Caco-2 (cell line): ENCODE measurements at regions not wholly inside any gene's neighbourhood (a gene's known extent, or its start where the extent isn't known, plus 50 kb on each side); places are given as distances from the start of the nearest gene placed in this dataset.
A peak's percentile ranks its signal among the peaks of the same experiment; 100 is the strongest.

Experiments
- BruUV-seq: library from RNA; stranded (reverse); fragments of 400-500 nt; replicated peaks from 2 replicates; lab custom pipeline; 2021; lab: Mats Ljungman, UMichigan
- CTCF ChIA-PET: fragments of 300-600 bp; sonication (Branson Sonifier 250); formaldehyde crosslinking; loops from one replicate; lab custom pipeline; 2022; ENCODE audit warnings: antibody characterized with exemption; lab: Charles Lee
- POLR2A ChIA-PET: fragments of 300-600 bp; sonication (Branson Sonifier 250); formaldehyde crosslinking; loops from one replicate; lab custom pipeline; 2022; ENCODE audit warnings: antibody characterized with exemption; lab: Charles Lee
- DNase-seq, 2 experiments: peaks; one replicate each; pipeline versions ENCODE4 v3.0.0 to v3.0.0-alpha.2; 2020 to 2022
- H3K27me3 ChIP-seq: replicated peaks from 2 replicates; pipeline ENCODE4 v1.6.0; 2011; ENCODE audit warnings: low read length; ENCODE audit not compliant: control insufficient read depth, insufficient read depth
- H3K36me3 ChIP-seq: 2 replicates; pipeline ENCODE4 v1.5.1; 2011; ENCODE audit warnings: low read length; ENCODE audit not compliant: control insufficient read depth, insufficient read depth
- H3K4me1 ChIP-seq: fragments of 250-450 bp; sonication (Bioruptor Pico); 2 replicates; pipeline ENCODE4 v1.5.1; 2020; ENCODE audit warnings: mild to moderate bottlenecking
- H3K4me3 ChIP-seq: 2 replicates; pipeline ENCODE4 v1.5.1; 2011; ENCODE audit warnings: low read depth, mild to moderate bottlenecking, control low read depth, low read length
- H3K9me3 ChIP-seq: fragments of 250-450 bp; sonication (Bioruptor Pico); 2 replicates; pipeline ENCODE4 v1.5.1; 2020; ENCODE audit warnings: mild to moderate bottlenecking, moderate library complexity
- H3K27ac Mint-ChIP-seq: one replicate; pipeline ENCODE4 v1.8.0; 2022; ENCODE audit warnings: mixed read lengths; ENCODE audit not compliant: unreplicated experiment
- H3K27me3 Mint-ChIP-seq: one replicate; pipeline ENCODE4 v1.8.0; 2022; ENCODE audit warnings: mixed read lengths; ENCODE audit not compliant: insufficient read depth, unreplicated experiment
- H3K36me3 Mint-ChIP-seq: one replicate; pipeline ENCODE4 v1.8.0; 2022; ENCODE audit warnings: mild to moderate bottlenecking, mixed read lengths; ENCODE audit not compliant: insufficient read depth, unreplicated experiment
- H3K4me1 Mint-ChIP-seq: one replicate; pipeline ENCODE4 v1.8.0; 2022; ENCODE audit warnings: low read depth, mixed read lengths; ENCODE audit not compliant: unreplicated experiment
- H3K4me3 Mint-ChIP-seq: one replicate; pipeline ENCODE4 v1.8.0; 2022; ENCODE audit warnings: mild to moderate bottlenecking, moderate library complexity, mixed read lengths; ENCODE audit not compliant: unreplicated experiment
- H3K9me3 Mint-ChIP-seq: one replicate; pipeline ENCODE4 v1.8.0; 2022; ENCODE audit warnings: mixed read lengths; ENCODE audit not compliant: unreplicated experiment
- intact Hi-C: fragments of 100-400 bp; cut with micrococcal nuclease; formaldehyde crosslinking; loops from one replicate; pipeline ENCODE4 v1.10.0; 2022; ENCODE audit not compliant: unreplicated experiment
- TF ChIP-seq, protein P1 (sequence below), 2 experiments: fragments of 200-600 bp in 1 of 2; IDR thresholded peaks; 1 replicate in 1 of 2; 2 replicates in 1 of 2; pipeline versions ENCODE4 v1.5.1 to v1.8.0; 2011 to 2022; ENCODE audit warnings: antibody characterized with exemption in 1 of 2, control low read depth in 1 of 2, inconsistent platforms in 1 of 2, low read depth in 1 of 2, low read length in 1 of 2, mild to moderate bottlenecking in 1 of 2, moderate library complexity in 1 of 2; ENCODE audit not compliant: insufficient read depth in 1 of 2, severe bottlenecking in 1 of 2, unreplicated experiment in 1 of 2

GRCh38 chr2:898319-898718, 52.3 kb upstream of the SNTG2 start:
- ChIA-PET POLR2A (no interaction called here), CTCF (no interaction called here)
- no peak overlapping the region for H3K4me3 ChIP-seq
- no peaks in the 10 kb centered on the region for H3K4me1 ChIP-seq
- Mint-ChIP-seq H3K27me3 (no peaks in the 10 kb centered on the region), H3K4me3 (no peak overlapping the region), H3K9me3 (peaks cover 45% of the 10 kb centered on the region), H3K27ac (no peak overlapping the region), H3K36me3 (no peaks in the 10 kb centered on the region), H3K4me1 (no peaks in the 10 kb centered on the region)
- TF ChIP-seq, protein P1, sequence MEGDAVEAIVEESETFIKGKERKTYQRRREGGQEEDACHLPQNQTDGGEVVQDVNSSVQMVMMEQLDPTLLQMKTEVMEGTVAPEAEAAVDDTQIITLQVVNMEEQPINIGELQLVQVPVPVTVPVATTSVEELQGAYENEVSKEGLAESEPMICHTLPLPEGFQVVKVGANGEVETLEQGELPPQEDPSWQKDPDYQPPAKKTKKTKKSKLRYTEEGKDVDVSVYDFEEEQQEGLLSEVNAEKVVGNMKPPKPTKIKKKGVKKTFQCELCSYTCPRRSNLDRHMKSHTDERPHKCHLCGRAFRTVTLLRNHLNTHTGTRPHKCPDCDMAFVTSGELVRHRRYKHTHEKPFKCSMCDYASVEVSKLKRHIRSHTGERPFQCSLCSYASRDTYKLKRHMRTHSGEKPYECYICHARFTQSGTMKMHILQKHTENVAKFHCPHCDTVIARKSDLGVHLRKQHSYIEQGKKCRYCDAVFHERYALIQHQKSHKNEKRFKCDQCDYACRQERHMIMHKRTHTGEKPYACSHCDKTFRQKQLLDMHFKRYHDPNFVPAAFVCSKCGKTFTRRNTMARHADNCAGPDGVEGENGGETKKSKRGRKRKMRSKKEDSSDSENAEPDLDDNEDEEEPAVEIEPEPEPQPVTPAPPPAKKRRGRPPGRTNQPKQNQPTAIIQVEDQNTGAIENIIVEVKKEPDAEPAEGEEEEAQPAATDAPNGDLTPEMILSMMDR (IDR thresholded peaks at IDR 0.05; ENCODE audit: insufficient read depth in 1 of 2, low read depth in 1 of 2, low read length in 1 of 2, severe bottlenecking in 1 of 2, unreplicated experiment in 1 of 2), result no peak
- H3K27me3 ChIP-seq, result no peaks in the 10 kb centered on the region
- H3K9me3 ChIP-seq, result peaks cover 11% of the 10 kb centered on the region; the same call in 1 of the 2 replicates
- BruUV-seq, result no TSS peak
- H3K36me3 ChIP-seq, result no peaks in the 10 kb centered on the region
- no peak for DNase-seq
- intact Hi-C loops, result no loop called here

DNA sequence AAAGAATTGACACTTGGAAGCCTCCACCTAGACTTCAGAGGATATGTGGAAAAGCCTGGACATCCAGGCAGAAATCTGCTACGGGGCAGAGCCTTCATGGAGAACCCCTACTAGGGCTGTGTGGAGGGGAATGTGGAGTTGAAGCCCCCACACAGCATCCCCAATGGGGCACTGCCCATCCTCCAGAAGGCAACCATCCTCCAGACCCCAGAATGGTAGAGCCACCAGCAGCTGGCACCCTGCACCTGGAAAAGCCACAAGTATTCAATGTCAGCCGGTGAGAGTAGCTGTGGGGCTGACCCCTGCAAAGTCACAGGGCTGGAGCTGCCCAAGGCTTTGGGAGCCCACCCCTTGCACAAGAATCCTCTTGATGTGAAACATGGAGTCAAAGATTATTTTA, 53.6 kb upstream of the SNTG2 start:
- Histone ChIP-seq H3K9me3 (peaks cover 11% of the 10 kb centered on the region; the same call in 1 of the 2 replicates), H3K4me3 (no peak overlapping the region), H3K4me1 (no peaks in the 10 kb centered on the region), H3K27me3 (no peaks in the 10 kb centered on the region), H3K36me3 (no peaks in the 10 kb centered on the region)
- Mint-ChIP-seq H3K4me3 (no peak overlapping the region), H3K27me3 (peaks cover under 1% of the 10 kb centered on the region), H3K36me3 (no peaks in the 10 kb centered on the region), H3K4me1 (no peaks in the 10 kb centered on the region), H3K9me3 (peaks cover 36% of the 10 kb centered on the region), H3K27ac (no peak overlapping the region)
- BruUV-seq, result no TSS peak
- TF ChIP-seq, protein P1 (IDR thresholded peaks at IDR 0.05; ENCODE audit: insufficient read depth in 1 of 2, low read depth in 1 of 2, low read length in 1 of 2, severe bottlenecking in 1 of 2, unreplicated experiment in 1 of 2), result no peak
- intact Hi-C loops, result no loop called here
- no peak for DNase-seq
- CTCF ChIA-PET, result no interaction called here
- POLR2A ChIA-PET, result no interaction called here

DNA sequence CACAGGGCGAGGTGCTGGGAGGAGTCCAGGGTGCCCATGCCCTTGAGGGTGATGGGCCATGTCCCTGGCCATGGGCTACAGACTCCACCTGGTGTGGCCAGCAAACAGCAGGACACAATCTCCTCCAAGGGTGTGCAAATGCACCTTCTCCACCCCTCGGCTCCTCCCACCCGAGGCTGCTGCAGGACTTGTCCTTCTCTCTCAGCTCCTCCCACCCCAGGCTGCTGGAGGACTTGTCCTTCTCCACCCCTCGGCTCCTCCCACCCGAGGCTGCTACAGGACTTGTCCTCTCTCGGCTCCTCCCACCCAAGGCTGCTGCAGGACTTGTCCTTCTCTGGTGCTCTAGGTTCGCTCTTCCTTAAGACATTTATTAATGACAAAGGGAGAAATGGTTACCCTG, 57.3 kb upstream of the SNTG2 start:
- intact Hi-C loops, result no loop called here
- Mint-ChIP-seq H3K36me3 (no peaks in the 10 kb centered on the region), H3K4me3 (no peak overlapping the region), H3K9me3 (peaks cover 36% of the 10 kb centered on the region), H3K4me1 (no peaks in the 10 kb centered on the region), H3K27ac (no peak overlapping the region), H3K27me3 (peaks cover 5% of the 10 kb centered on the region)
- no peaks in the 10 kb centered on the region for H3K27me3 ChIP-seq
- TF ChIP-seq, protein P1 (IDR thresholded peaks at IDR 0.05; ENCODE audit: insufficient read depth in 1 of 2, low read depth in 1 of 2, low read length in 1 of 2, severe bottlenecking in 1 of 2, unreplicated experiment in 1 of 2), result no peak
- peak in 1 of 2 experiments; percentile 64 for DNase-seq
- H3K9me3 ChIP-seq, result 0 out of 2 replicates have a peak, but pooled peaks cover 5% of the 10 kb centered on the region
- H3K4me3 ChIP-seq, result no peak overlapping the region
- ChIA-PET CTCF (no interaction called here), POLR2A (no interaction called here)
- no TSS peak for BruUV-seq
- H3K36me3 ChIP-seq, result no peaks in the 10 kb centered on the region
- no peaks in the 10 kb centered on the region for H3K4me1 ChIP-seq
